Psoas muscle (tissue), 7 donors: ENCODE measurements at regions not wholly inside any gene's neighbourhood (a gene's known extent, or its start where the extent isn't known, plus 50 kb on each side); places are given as distances from the start of the nearest gene placed in this dataset.
A peak's percentile ranks its signal among the peaks of the same experiment; 100 is the strongest.

Source experiments
- ATAC-seq, 4 donors: fragments of 200-7000 bp; cut with Tn5 transposase; one replicate each; pipeline ENCODE4 v1.9.1; 2020; ENCODE audit warnings: moderate library complexity in 3 of 4, mild to moderate bottlenecking in 2 of 4
- DNase-seq, 2 donors: peaks; one replicate each; pipeline ENCODE4 v3.0.0-alpha.2; 2020
- H3K27ac ChIP-seq: fragments of 200-600 bp; one replicate; pipeline ENCODE4 v1.8.0; 2022
- H3K27me3 ChIP-seq, 3 donors: fragments of 200-600 bp in 1 of 3; one replicate each; pipeline versions ENCODE4 v1.6.1 to v1.8.0; 2013 to 2022; ENCODE audit warnings: low read length in 2 of 3, mild to moderate bottlenecking in 2 of 3, moderate library complexity in 1 of 3; ENCODE audit not compliant: insufficient read depth in 3 of 3
- H3K36me3 ChIP-seq, 2 donors: fragments of 200-600 bp in 1 of 2; one replicate each; pipeline versions ENCODE4 v1.6.1 to v1.8.0; 2013 to 2022; ENCODE audit warnings: low read depth in 1 of 2, mild to moderate bottlenecking in 1 of 2, moderate library complexity in 1 of 2; ENCODE audit not compliant: insufficient read depth in 1 of 2
- H3K4me1 ChIP-seq: fragments of 200-600 bp; one replicate; pipeline ENCODE4 v1.8.0; 2022
- H3K4me3 ChIP-seq: fragments of 200-600 bp; one replicate; pipeline ENCODE4 v1.8.0; 2022; ENCODE audit warnings: mild to moderate bottlenecking
- H3K9me3 ChIP-seq: fragments of 200-600 bp; one replicate; pipeline ENCODE4 v1.8.0; 2022
- CTCF ChIP-seq: fragments of 200-600 bp; IDR thresholded peaks from one replicate; pipeline ENCODE4 v1.8.0; 2022; ENCODE audit warnings: antibody characterized with exemption
- WGBS, 3 donors: extraction: QIAGEN DNeasy Blood & Tissue Kit; methylation state at CpG; one replicate each; pipeline versions ENCODE4 v1.1.6 to v1.1.7; 2013; 5-methylcytosine and 5-hydroxymethylcytosine counted together
- intact Hi-C, 2 donors: fragments of 100-400 bp; cut with DNase I; formaldehyde crosslinking; loops; one replicate each; pipeline versions ENCODE4 v1.11.0 to v1.14.2; 2022
- donor health status: healthy with polysubstance abuse.
- donor health status: DM: no; HTN: no; CAD: no; lungs with moderate emphysema.
- donor health status: Bipolar disorder and iron deficiency.
- donor health status: healthy.
- donor health status: DM: yes; HTN: yes; CAD: no.
- donor health status: DM: no; HTN: no; CAD: no.
- donor health status: DM: yes; HTN: yes; CAD: no.

- intact Hi-C loops, result no loop called here
- DNase-seq (no peak), ATAC-seq (no peak)
- no peak for TF ChIP-seq CTCF
- H3K36me3 ChIP-seq, result no peaks in the 10 kb centered on the region
- no peaks in the 10 kb centered on the region for H3K4me1 ChIP-seq
- no peak overlapping the region for H3K4me3 ChIP-seq
- WGBS, 3 donors, result 44 to 71% (median 54%) methylated on average over 1 of the region's 1 CpG
- H3K27me3 ChIP-seq, result no peaks in the 10 kb centered on the region
- H3K27ac ChIP-seq, result no peak overlapping the region
- H3K9me3 ChIP-seq, result no peaks in the 10 kb centered on the region
These were observed 295.2 kb downstream of the CXCL12 start for GRCh38 chr10:44089671-44090070.

GRCh38 chr10:44087403-44087802 is 297.5 kb downstream of the CXCL12 start:
- Histone ChIP-seq H3K27ac (no peak overlapping the region), H3K27me3 (no peaks in the 10 kb centered on the region), H3K4me1 (no peaks in the 10 kb centered on the region), H3K9me3 (no peaks in the 10 kb centered on the region), H3K4me3 (no peak overlapping the region), H3K36me3 (no peaks in the 10 kb centered on the region)
- DNase-seq, result no peak
- intact Hi-C loops, result no loop called here
- no peak for TF ChIP-seq CTCF
- ATAC-seq, result no peak

GRCh38 chr10:44083719-44084400 is 301.0 kb downstream of the CXCL12 start:
- Histone ChIP-seq H3K4me1 (no peaks in the 10 kb centered on the region), H3K4me3 (no peak overlapping the region), H3K9me3 (no peaks in the 10 kb centered on the region), H3K27ac (no peak overlapping the region), H3K27me3 (no peaks in the 10 kb centered on the region), H3K36me3 (no peaks in the 10 kb centered on the region)
- DNase-seq (no peak), ATAC-seq (no peak)
- 74 to 84% (median 83%) methylated on average over 3 of the region's 3 CpGs for WGBS, 3 donors
- no peak for TF ChIP-seq CTCF
- intact Hi-C loops, result no loop called here

GRCh38 chr10:44071479-44071878 is 313.4 kb downstream of the CXCL12 start:
- Histone ChIP-seq H3K9me3 (no peaks in the 10 kb centered on the region), H3K27me3 (no peaks in the 10 kb centered on the region), H3K36me3 (no peaks in the 10 kb centered on the region), H3K4me3 (no peak overlapping the region), H3K4me1 (no peaks in the 10 kb centered on the region), H3K27ac (no peak overlapping the region)
- no peak for DNase-seq
- intact Hi-C loops, result no loop called here
- ATAC-seq, result no peak
- WGBS, 3 donors, result 38 to 47% (median 46%) methylated on average over 2 of the region's 2 CpGs
- no peak for TF ChIP-seq CTCF

- peak in 1 of 4 donors; percentile 71 for ATAC-seq
- no peaks in the 10 kb centered on the region for H3K27me3 ChIP-seq
- H3K4me1 ChIP-seq, result no peaks in the 10 kb centered on the region
- TF ChIP-seq CTCF, result no peak
- intact Hi-C loops, result no loop called here
- H3K27ac ChIP-seq, result no peak overlapping the region
- no peaks in the 10 kb centered on the region for H3K36me3 ChIP-seq
- no peaks in the 10 kb centered on the region for H3K9me3 ChIP-seq
- whole genome bisulfite sequencing, 3 donors, result 37 to 49% (median 41%) methylated on average over 5 of the region's 5 CpGs
- no peak for DNase-seq
- H3K4me3 ChIP-seq, result no peak overlapping the region
These were observed 314.6 kb downstream of the CXCL12 start for GRCh38 chr10:44070282-44070681.
